ENCODE measurements at regions not wholly inside any gene's neighbourhood (a gene's known extent, or its start where the extent isn't known, plus 50 kb on each side); places are given as distances from the start of the nearest gene placed in this dataset.

- TF ChIP-seq, protein P1, sequence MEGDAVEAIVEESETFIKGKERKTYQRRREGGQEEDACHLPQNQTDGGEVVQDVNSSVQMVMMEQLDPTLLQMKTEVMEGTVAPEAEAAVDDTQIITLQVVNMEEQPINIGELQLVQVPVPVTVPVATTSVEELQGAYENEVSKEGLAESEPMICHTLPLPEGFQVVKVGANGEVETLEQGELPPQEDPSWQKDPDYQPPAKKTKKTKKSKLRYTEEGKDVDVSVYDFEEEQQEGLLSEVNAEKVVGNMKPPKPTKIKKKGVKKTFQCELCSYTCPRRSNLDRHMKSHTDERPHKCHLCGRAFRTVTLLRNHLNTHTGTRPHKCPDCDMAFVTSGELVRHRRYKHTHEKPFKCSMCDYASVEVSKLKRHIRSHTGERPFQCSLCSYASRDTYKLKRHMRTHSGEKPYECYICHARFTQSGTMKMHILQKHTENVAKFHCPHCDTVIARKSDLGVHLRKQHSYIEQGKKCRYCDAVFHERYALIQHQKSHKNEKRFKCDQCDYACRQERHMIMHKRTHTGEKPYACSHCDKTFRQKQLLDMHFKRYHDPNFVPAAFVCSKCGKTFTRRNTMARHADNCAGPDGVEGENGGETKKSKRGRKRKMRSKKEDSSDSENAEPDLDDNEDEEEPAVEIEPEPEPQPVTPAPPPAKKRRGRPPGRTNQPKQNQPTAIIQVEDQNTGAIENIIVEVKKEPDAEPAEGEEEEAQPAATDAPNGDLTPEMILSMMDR (IDR thresholded peaks at IDR 0.05): no peak
- TF ChIP-seq POLR2A (IDR thresholded peaks at IDR 0.05): no peak
Measured at GRCh38 chr3:84666468-84666867, 292.3 kb upstream of the CADM2 start.

Measured in body of pancreas (tissue), 4 donors.